Thoracic aorta (tissue), 2 donors: ENCODE measurements at regions not wholly inside any gene's neighbourhood (a gene's known extent, or its start where the extent isn't known, plus 50 kb on each side); places are given as distances from the start of the nearest gene placed in this dataset.

ENCODE experiments used
- ATAC-seq: fragments of 150-250 bp; one replicate; pipeline ENCODE4 v1.8.0; 2017; ENCODE audit warnings: low read depth; ENCODE audit not compliant: insufficient number of reproducible peaks, low FRiP score
- DNase-seq: peaks from one replicate; pipeline ENCODE4 v3.0.0-alpha.2; 2020; ENCODE audit warnings: low spot score
- H3K27ac ChIP-seq, 2 donors: fragments of 200-600 bp; sonication (generic); 1 replicate in 1 of 2; 2 replicates in 1 of 2; pipeline ENCODE4 v1.5.1; 2016; ENCODE audit warnings: mild to moderate bottlenecking in 2 of 2, moderate library complexity in 2 of 2
- H3K27me3 ChIP-seq: fragments of 200-600 bp; sonication (generic); replicated peaks from 2 replicates; pipeline ENCODE4 v1.6.0; 2016; ENCODE audit warnings: mild to moderate bottlenecking; ENCODE audit not compliant: insufficient read depth
- H3K36me3 ChIP-seq: fragments of 200-600 bp; sonication (generic); one replicate; pipeline ENCODE4 v1.5.1; 2016
- H3K4me1 ChIP-seq, 2 donors: fragments of 200-600 bp; sonication (generic); 1 replicate in 1 of 2; 2 replicates in 1 of 2; pipeline versions ENCODE4 v1.5.1 to v1.6.0; 2016; ENCODE audit warnings: low read depth in 2 of 2, mild to moderate bottlenecking in 1 of 2; ENCODE audit not compliant: control insufficient read depth in 1 of 2
- H3K4me3 ChIP-seq: fragments of 200-600 bp; sonication (generic); 2 replicates; pipeline ENCODE4 v1.5.1; 2016; ENCODE audit warnings: mild to moderate bottlenecking
- H3K9me3 ChIP-seq: fragments of 200-600 bp; sonication (generic); 2 replicates; pipeline ENCODE4 v1.5.1; 2016
- CTCF ChIP-seq: fragments of 200-600 bp; sonication (generic); IDR thresholded peaks from one replicate; pipeline ENCODE4 v1.5.1; 2019; ENCODE audit warnings: antibody characterized with exemption

- no peak for ATAC-seq
- no peak for DNase-seq
- Histone ChIP-seq H3K4me1 (no peaks in the 10 kb centered on the region), H3K27me3 (no peaks in the 10 kb centered on the region), H3K27ac (no peak overlapping the region), H3K4me3 (no peak overlapping the region), H3K9me3 (no peaks in the 10 kb centered on the region), H3K36me3 (no peaks in the 10 kb centered on the region)
- no peak for TF ChIP-seq CTCF
Observed at GRCh38 chr15:62378772-62379498, 213.8 kb upstream of the C2CD4B start.

- no peak for ATAC-seq
- no peaks in the 10 kb centered on the region for H3K4me1 ChIP-seq
- no peak overlapping the region for H3K4me3 ChIP-seq
- H3K27ac ChIP-seq: no peak overlapping the region
- H3K36me3 ChIP-seq: no peaks in the 10 kb centered on the region
- no peaks in the 10 kb centered on the region for H3K9me3 ChIP-seq
- DNase-seq: no peak
- no peak for TF ChIP-seq CTCF
- no peaks in the 10 kb centered on the region for H3K27me3 ChIP-seq
Observed at GRCh38 chr15:62380011-62380410, 214.9 kb upstream of the C2CD4B start.

- Histone ChIP-seq H3K4me1 (no peaks in the 10 kb centered on the region), H3K4me3 (no peak overlapping the region), H3K27me3 (no peaks in the 10 kb centered on the region), H3K27ac (no peak overlapping the region), H3K9me3 (no peaks in the 10 kb centered on the region), H3K36me3 (no peaks in the 10 kb centered on the region)
- DNase-seq (no peak), ATAC-seq (no peak)
- TF ChIP-seq CTCF: no peak
Observed at GRCh38 chr15:62382046-62382445, 217.0 kb upstream of the C2CD4B start.

- peaks cover 6 to 31% of the 10 kb centered on the region in 2 donors for H3K4me1 ChIP-seq
- no peak for TF ChIP-seq CTCF
- DNase-seq (no peak), ATAC-seq (peak; percentile 44)
- no peaks in the 10 kb centered on the region for H3K27me3 ChIP-seq
- H3K36me3 ChIP-seq: no peaks in the 10 kb centered on the region
- no peaks in the 10 kb centered on the region for H3K9me3 ChIP-seq
- peak within 1 kb of the TSS; percentile 83 for H3K27ac ChIP-seq
- H3K4me3 ChIP-seq: peak within 1 kb of the TSS; percentile 98
Observed at GRCh38 chr15:62389885-62390790, 225.1 kb upstream of the C2CD4B start, which contains the start of gene TLN2. TLN2 (plus strand) TSS chr15:62390550.
